ENCODE measurements at regions not wholly inside any gene's neighbourhood (a gene's known extent, or its start where the extent isn't known, plus 50 kb on each side); places are given as distances from the start of the nearest gene placed in this dataset.

DNA sequence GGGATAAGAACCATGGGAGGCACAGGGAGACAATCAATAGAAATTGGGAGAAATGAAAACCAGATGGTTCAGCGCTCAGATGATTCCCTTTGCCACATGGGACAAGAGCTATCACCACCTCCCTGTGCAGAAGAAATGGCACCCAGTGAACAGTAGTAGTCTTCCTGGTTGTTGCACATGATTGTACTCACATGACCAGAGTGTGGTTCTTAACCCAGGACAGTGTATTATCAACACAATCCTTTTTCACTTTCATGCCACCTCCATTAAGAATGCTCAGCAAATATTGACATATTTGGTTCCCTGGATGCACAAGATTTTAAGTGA, 149.0 kb upstream of the SH3BP4 start:
- 94% methylated on average over 1 of the region's 1 CpG for WGBS
- intact Hi-C loops (cut with DNase I): no loop called here
- DNase-seq (ENCODE audit: extremely low spot score): no peak
- Histone ChIP-seq H3K9me3 (peaks cover 0 to 9% (median 1%) of the 10 kb centered on the region in 4 donors), H3K36me3 (no peaks in the 10 kb centered on the region), H3K27me3 (peaks cover 0 to 5% (median 0%) of the 10 kb centered on the region in 4 donors), H3K4me3 (no peak overlapping the region), H3K4me1 (no peaks in the 10 kb centered on the region), H3K27ac (replicated peaks in 1 of 4) (no peak overlapping the region)
- no peak for TF ChIP-seq EP300 (IDR thresholded peaks at IDR 0.05)
- TF ChIP-seq POLR2AphosphoS5 (IDR thresholded peaks at IDR 0.05): no peak
- TF ChIP-seq, protein P1, sequence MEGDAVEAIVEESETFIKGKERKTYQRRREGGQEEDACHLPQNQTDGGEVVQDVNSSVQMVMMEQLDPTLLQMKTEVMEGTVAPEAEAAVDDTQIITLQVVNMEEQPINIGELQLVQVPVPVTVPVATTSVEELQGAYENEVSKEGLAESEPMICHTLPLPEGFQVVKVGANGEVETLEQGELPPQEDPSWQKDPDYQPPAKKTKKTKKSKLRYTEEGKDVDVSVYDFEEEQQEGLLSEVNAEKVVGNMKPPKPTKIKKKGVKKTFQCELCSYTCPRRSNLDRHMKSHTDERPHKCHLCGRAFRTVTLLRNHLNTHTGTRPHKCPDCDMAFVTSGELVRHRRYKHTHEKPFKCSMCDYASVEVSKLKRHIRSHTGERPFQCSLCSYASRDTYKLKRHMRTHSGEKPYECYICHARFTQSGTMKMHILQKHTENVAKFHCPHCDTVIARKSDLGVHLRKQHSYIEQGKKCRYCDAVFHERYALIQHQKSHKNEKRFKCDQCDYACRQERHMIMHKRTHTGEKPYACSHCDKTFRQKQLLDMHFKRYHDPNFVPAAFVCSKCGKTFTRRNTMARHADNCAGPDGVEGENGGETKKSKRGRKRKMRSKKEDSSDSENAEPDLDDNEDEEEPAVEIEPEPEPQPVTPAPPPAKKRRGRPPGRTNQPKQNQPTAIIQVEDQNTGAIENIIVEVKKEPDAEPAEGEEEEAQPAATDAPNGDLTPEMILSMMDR (IDR thresholded peaks at IDR 0.05): no peak
- TF ChIP-seq POLR2A (IDR thresholded peaks at IDR 0.05; ENCODE audit: low read depth): no peak

DNA sequence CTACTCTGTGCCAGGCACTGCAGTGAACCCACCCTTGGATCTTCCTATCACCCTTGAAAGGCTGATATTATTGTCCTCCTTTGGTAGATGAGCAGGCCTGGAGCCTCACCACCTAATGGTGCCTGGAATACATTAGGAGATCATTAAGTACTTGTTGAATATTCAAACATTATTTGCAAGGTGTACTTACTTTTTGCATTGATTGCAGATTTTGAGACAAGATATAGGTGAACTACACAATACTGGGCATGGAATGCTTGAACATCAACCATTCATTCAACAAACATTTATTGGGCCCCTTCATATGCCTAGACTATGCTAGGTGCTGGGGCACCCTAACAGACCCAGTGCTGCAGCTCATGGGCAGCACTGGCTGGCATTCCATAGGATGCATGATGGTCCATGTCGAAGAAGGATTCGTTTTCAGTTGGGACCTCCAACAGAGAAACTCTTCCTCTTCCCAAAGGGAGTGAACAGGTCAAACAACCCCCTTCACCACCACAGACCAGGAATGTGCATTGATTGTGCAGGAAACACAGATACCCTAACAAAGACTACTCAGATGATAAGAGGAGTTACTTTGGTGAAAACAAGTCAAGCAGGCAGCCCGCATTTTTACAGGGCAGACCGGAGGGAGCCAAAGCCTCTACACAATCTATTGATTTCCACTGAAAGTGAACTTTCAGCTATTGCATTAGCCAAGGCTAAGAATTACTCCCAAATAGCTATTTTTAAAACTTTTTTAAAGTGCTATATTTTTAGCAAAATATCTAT, 149.6 kb upstream of the SH3BP4 start:
- Histone ChIP-seq H3K27me3 (peaks cover 0 to 5% (median 0%) of the 10 kb centered on the region in 4 donors), H3K4me1 (no peaks in the 10 kb centered on the region), H3K4me3 (no peak overlapping the region), H3K9me3 (peaks cover 0 to 9% (median 1%) of the 10 kb centered on the region in 4 donors), H3K36me3 (no peaks in the 10 kb centered on the region), H3K27ac (replicated peaks in 1 of 4) (no peak overlapping the region)
- intact Hi-C loops (cut with DNase I): no loop called here
- no peak for TF ChIP-seq POLR2AphosphoS5 (IDR thresholded peaks at IDR 0.05)
- TF ChIP-seq EP300 (IDR thresholded peaks at IDR 0.05): no peak
- TF ChIP-seq, protein P1 (IDR thresholded peaks at IDR 0.05): no peak
- no peak for TF ChIP-seq POLR2A (IDR thresholded peaks at IDR 0.05; ENCODE audit: low read depth)
- 98% methylated on average over 3 of the region's 4 CpGs for WGBS
- no peak for DNase-seq (ENCODE audit: extremely low spot score)

DNA sequence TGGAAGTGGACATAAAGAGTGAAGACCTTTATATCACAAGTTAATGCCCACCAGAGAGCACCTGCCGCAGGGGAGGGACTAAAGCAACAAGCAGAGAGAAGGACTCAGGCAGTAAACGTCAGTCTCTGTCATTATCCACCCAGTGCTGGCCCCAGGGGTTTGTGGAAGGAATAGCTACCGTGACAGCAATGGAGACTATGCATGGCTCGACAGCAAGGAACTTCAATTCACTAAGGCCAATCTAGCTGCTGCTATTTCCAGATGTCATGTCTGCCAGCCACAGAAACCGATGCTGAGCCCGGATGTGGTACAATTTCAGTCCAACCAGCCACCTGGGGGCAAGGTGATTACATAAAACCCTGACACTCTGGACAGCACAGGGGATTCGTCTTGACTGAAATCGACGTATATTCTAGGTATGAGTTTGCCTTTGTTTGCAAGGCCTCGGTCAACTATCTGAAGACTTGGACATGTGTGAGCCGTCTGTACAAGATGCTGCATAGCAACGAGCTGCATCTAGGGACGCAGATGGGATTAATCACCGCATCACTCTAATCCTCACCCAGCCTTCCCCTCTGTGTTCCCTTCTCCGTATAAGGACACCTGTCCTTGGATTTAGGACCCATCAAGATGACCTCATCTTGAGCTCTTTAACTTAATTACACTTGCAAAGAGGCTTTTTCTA, 154.1 kb upstream of the SH3BP4 start:
- intact Hi-C loops (cut with DNase I): no loop called here
- Histone ChIP-seq H3K4me3 (no peak overlapping the region), H3K9me3 (no peaks in the 10 kb centered on the region), H3K27ac (replicated peaks in 1 of 4) (no peak overlapping the region), H3K36me3 (no peaks in the 10 kb centered on the region), H3K4me1 (no peaks in the 10 kb centered on the region), H3K27me3 (peaks cover 0 to 5% (median 0%) of the 10 kb centered on the region in 4 donors)
- TF ChIP-seq EP300 (IDR thresholded peaks at IDR 0.05): no peak
- no peak for TF ChIP-seq POLR2A (IDR thresholded peaks at IDR 0.05; ENCODE audit: low read depth)
- TF ChIP-seq POLR2AphosphoS5 (IDR thresholded peaks at IDR 0.05): no peak
- TF ChIP-seq, protein P1 (IDR thresholded peaks at IDR 0.05): no peak
- 79% methylated on average over 14 of the region's 15 CpGs for WGBS
- no peak for DNase-seq (ENCODE audit: extremely low spot score)

DNA sequence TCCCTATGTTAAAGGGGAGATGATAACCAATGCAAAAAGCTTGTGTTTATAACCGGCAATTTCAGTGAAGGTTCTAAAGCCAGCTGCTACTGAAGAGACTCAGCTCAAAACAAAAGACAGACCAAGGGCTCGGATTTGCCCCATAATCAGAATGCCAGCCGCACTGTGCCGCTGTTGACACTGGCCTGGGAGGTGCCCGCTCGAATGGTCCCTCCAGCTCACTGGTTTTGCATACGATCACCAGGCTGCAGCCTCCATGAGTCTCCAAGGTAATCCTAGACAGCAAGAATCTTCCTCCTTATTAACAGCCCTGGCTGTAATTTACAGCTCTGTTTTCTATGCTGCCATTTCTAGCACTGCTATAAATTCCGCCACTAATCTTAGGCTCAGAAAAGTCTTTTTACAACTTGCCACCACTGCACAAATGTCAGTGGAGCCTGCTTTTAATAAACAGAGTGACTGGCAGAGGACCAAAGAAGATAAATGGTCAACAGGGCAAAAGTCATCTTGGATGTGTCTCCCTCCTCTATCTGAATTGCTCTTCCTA, 155.7 kb upstream of the SH3BP4 start:
- no peaks in the 10 kb centered on the region for H3K9me3 ChIP-seq
- WGBS: 58% methylated on average over 8 of the region's 8 CpGs
- H3K36me3 ChIP-seq: no peaks in the 10 kb centered on the region
- no peak overlapping the region for H3K4me3 ChIP-seq
- intact Hi-C loops (cut with DNase I): no loop called here
- TF ChIP-seq POLR2A (IDR thresholded peaks at IDR 0.05; ENCODE audit: low read depth) (no peak), EP300 (IDR thresholded peaks at IDR 0.05) (no peak), POLR2AphosphoS5 (IDR thresholded peaks at IDR 0.05) (no peak)
- TF ChIP-seq, protein P1 (IDR thresholded peaks at IDR 0.05): no peak
- H3K27ac ChIP-seq (replicated peaks in 1 of 4): no peak overlapping the region
- no peaks in the 10 kb centered on the region for H3K4me1 ChIP-seq
- H3K27me3 ChIP-seq: peaks cover 0 to 5% (median 0%) of the 10 kb centered on the region in 4 donors
- no peak for DNase-seq (ENCODE audit: extremely low spot score)

Data from esophagus muscularis mucosa (tissue), 4 donors.